Chondrocyte (in vitro differentiated cells): ENCODE measurements at regions not wholly inside any gene's neighbourhood (a gene's known extent, or its start where the extent isn't known, plus 50 kb on each side); places are given as distances from the start of the nearest gene placed in this dataset.

Source experiments
- DNase-seq: peaks from one replicate; pipeline ENCODE4 v3.0.0; 2021; ENCODE audit warnings: mixed read lengths, low spot score
- H3K27ac Mint-ChIP-seq: one replicate; pipeline ENCODE4 v1.8.0; 2021; ENCODE audit warnings: mild to moderate bottlenecking, moderate library complexity, mixed read lengths; ENCODE audit not compliant: unreplicated experiment
- H3K27me3 Mint-ChIP-seq: 2 replicates; pipeline ENCODE4 v1.8.0; 2021; ENCODE audit warnings: low read depth, mixed read lengths
- H3K36me3 Mint-ChIP-seq: 2 replicates; pipeline ENCODE4 v1.8.0; 2021; ENCODE audit warnings: low read depth, mixed read lengths
- H3K4me1 Mint-ChIP-seq: 2 replicates; pipeline ENCODE4 v1.8.0; 2021; ENCODE audit warnings: low read depth, mild to moderate bottlenecking, mixed read lengths
- H3K4me3 Mint-ChIP-seq: one replicate; pipeline ENCODE4 v1.8.0; 2021; ENCODE audit warnings: mild to moderate bottlenecking, moderate library complexity, mixed read lengths; ENCODE audit not compliant: unreplicated experiment
- H3K9me3 Mint-ChIP-seq: 2 replicates; pipeline ENCODE4 v1.8.0; 2021; ENCODE audit warnings: low read depth, mixed read lengths
- TF ChIP-seq, protein P1 (sequence below): fragments of 200-600 bp; sonication (generic); IDR thresholded peaks from 2 replicates; pipeline ENCODE4 v1.5.0; 2021; ENCODE audit warnings: antibody characterized with exemption, mild to moderate bottlenecking, moderate library complexity

DNA sequence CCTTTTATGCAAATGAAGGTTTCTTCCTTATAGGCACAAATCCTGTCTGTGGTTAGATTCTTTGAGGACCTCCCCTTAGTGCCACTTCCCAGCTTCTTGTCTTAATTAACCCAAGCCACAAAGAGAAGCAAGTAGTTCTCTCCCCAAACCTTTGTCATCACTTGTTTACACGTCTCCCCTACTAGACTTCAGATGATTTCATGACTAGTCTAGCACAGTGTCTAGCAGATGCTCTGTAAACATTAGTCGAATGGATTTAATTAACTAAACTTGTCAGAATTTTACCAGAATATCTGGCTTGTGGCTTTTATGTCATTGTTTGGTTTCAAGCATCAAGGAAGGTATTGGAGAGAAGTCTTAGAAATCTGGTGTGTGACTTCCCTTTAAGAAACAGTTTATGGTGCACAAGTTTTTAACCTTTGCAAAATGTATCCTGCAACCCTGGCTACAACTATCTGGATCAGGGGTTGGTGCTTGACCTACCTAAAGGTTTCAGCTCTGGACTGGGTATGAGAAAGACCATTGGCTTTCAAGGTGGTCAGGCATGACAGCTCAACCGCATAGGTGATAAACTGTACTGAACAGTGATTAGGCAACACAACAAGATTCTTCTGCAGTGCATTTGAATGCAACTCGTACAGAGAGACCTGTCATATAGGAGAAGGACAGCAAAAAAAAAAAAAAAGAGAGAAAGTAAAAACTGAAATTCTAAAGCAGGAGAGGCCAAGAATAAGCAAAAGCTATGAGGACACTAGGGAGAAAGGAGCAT, 93.2 kb upstream of the CCDC150 start:
- peaks cover 12% of the 10 kb centered on the region for H3K4me1 Mint-ChIP-seq
- H3K9me3 Mint-ChIP-seq, result no peaks in the 10 kb centered on the region
- no peak overlapping the region for H3K4me3 Mint-ChIP-seq
- H3K27ac Mint-ChIP-seq, result no peak overlapping the region
- peaks cover 2% of the 10 kb centered on the region for H3K36me3 Mint-ChIP-seq
- H3K27me3 Mint-ChIP-seq, result no peaks in the 10 kb centered on the region
- no peak for DNase-seq
- TF ChIP-seq, protein P1, sequence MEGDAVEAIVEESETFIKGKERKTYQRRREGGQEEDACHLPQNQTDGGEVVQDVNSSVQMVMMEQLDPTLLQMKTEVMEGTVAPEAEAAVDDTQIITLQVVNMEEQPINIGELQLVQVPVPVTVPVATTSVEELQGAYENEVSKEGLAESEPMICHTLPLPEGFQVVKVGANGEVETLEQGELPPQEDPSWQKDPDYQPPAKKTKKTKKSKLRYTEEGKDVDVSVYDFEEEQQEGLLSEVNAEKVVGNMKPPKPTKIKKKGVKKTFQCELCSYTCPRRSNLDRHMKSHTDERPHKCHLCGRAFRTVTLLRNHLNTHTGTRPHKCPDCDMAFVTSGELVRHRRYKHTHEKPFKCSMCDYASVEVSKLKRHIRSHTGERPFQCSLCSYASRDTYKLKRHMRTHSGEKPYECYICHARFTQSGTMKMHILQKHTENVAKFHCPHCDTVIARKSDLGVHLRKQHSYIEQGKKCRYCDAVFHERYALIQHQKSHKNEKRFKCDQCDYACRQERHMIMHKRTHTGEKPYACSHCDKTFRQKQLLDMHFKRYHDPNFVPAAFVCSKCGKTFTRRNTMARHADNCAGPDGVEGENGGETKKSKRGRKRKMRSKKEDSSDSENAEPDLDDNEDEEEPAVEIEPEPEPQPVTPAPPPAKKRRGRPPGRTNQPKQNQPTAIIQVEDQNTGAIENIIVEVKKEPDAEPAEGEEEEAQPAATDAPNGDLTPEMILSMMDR, result no peak

DNA sequence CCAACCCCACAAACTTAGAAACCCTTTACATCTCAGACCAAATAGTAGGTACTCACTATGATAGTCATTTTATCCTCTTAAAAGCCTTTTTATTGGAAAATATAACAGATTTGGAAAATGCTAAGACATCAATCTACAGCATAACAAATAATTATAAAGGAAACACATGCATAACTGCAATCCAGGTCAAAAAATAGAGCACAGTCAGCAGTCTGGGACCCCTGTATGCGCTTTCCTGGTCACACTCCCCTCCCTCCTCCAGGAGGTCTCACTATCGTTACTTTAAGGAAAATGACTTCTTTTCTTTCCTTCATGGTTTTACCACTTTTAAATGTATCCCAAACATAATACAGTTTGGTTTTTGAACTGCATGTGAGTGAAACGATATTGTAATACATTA, 90.5 kb upstream of the CCDC150 start:
- H3K27ac Mint-ChIP-seq, result no peak overlapping the region
- H3K36me3 Mint-ChIP-seq, result peaks cover 3% of the 10 kb centered on the region
- no peaks in the 10 kb centered on the region for H3K27me3 Mint-ChIP-seq
- DNase-seq, result no peak
- H3K4me1 Mint-ChIP-seq, result peaks cover 11% of the 10 kb centered on the region
- no peak overlapping the region for H3K4me3 Mint-ChIP-seq
- no peaks in the 10 kb centered on the region for H3K9me3 Mint-ChIP-seq
- TF ChIP-seq, protein P1, result no peak

DNA sequence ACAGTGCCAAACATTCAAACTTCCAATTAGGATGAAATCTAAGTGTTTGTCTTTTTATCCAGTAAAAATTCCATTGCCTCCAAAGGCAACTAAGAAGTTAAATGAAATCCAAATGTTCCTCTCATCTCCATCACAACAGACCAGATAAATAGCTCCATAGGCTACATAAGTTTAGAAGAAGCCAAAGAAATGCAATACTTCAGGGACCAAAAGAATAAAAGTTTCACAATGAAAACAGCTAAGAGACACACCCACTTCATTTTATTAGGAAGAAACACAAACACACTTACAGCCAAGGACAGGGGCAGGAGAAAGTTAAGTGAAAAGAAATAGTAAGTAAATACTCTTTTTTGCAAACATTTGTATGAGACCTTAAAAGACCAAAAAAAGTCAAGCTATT, 88.5 kb upstream of the CCDC150 start:
- Mint-ChIP-seq H3K4me1 (peaks cover 9% of the 10 kb centered on the region), H3K36me3 (peaks cover 1% of the 10 kb centered on the region), H3K9me3 (no peaks in the 10 kb centered on the region), H3K27me3 (no peaks in the 10 kb centered on the region), H3K27ac (no peak overlapping the region), H3K4me3 (no peak overlapping the region)
- TF ChIP-seq, protein P1, result no peak
- no peak for DNase-seq

DNA sequence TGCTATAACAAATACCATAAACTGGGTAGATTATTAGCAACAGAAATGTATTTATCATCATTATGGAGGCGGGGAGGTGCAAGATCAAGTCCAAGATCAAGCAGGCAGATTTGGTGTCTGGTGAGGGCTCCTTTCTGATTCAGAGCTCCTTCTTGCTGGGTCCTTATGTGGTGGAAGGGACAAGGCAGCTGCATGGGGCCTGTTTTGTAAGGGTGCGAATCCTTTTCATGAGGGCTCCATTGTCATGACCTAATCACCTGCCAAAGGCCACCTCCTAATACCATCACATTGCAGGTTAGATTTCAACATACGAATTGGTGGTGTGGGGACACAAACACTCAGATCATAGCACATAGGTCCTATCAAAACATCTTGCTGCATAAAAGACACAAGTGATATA, 84.4 kb upstream of the CCDC150 start:
- Mint-ChIP-seq H3K4me3 (no peak overlapping the region), H3K4me1 (peaks cover 9% of the 10 kb centered on the region)
- TF ChIP-seq, protein P1, result no peak

DNA sequence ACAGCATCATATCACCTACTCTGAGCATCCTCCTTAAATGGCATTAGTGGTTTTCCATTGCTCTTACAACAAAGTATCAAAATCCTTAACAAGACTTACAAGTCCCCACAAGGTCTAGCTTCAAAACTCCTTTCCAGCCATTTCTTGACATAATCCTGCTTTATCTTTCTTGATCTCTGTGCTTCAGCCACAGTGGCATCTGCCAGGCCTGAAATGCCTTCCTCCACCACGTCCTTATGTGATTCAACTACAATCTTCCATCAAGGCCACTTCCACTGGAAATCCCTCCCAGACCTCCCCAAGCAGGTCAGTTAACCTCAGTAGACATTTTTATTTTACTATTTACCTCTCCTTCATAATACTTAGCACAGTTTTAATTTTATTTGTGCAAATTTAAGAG, 83.8 kb upstream of the CCDC150 start:
- peaks cover 9% of the 10 kb centered on the region for H3K4me1 Mint-ChIP-seq
- H3K27me3 Mint-ChIP-seq, result no peaks in the 10 kb centered on the region
- H3K9me3 Mint-ChIP-seq, result no peaks in the 10 kb centered on the region
- TF ChIP-seq, protein P1, result no peak
- no peak for DNase-seq
- no peak overlapping the region for H3K4me3 Mint-ChIP-seq
- H3K36me3 Mint-ChIP-seq, result peaks cover 1% of the 10 kb centered on the region
- H3K27ac Mint-ChIP-seq, result no peak overlapping the region

More for the DNA sequence above, 84.4 kb upstream of the CCDC150 start:
- Mint-ChIP-seq H3K9me3 (no peaks in the 10 kb centered on the region), H3K27ac (no peak overlapping the region), H3K36me3 (peaks cover 1% of the 10 kb centered on the region), H3K27me3 (no peaks in the 10 kb centered on the region)
- no peak for DNase-seq
